HS-27A (cell line): ENCODE measurements at regions not wholly inside any gene's neighbourhood (a gene's known extent, or its start where the extent isn't known, plus 50 kb on each side); places are given as distances from the start of the nearest gene placed in this dataset.

Experiments used
- DNase-seq: peaks from one replicate; pipeline ENCODE4 v3.0.0-alpha.2; 2012; ENCODE audit warnings: low read depth, missing footprints

DNA sequence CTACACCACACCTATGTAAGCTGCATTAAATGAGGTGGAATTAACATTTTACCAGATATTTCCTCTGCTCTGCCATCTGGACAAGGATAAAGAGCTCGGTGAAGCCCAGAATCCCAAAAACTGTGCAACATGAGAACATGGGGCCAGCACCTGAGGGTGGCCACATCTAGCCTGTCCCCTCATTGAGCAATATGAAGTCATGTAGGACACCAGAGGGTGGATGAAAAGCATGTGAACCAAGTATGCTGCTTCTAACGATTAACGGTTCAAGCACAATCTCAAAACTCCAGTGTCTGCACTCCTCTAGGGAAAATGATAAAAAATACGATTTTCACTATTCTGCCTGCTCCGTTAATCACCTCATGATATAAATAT lies 545.8 kb downstream of the EBF1 start:
- no peak for DNase-seq

DNA sequence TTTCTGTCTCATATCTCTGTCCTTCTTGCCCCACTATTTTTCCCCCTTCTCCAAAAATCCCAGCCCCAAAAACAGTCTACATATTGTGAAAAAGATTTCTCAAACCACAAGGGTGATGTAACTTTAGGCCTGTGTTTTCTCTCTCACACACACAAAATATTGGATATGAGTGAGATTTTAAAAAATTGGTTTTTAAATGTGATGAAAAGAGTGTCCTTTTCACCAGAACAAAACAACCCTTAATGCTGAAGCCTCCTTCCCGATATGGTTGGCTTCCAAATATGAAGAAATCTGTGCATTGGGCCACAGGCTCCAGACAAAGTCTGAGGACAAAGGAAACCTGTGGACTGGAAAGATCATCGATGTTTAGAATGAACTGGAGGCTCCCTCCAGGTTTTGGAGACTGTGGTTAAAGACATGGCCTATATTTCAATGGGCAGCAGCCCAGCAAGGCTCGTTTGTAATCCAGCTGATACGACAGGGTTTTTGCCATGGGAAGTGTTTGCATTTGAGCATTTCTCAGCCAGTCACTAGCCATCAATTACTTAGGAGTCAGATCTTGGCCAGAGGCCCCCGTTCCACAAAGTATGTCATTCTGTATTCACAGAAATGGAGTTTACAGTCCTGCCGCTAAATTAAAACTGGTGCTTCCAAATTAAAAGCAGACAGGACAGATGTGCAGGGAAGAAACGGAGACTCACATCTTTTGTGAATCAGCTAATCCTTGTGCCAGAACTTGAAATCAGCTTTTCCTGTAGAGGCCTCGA lies 546.3 kb downstream of the EBF1 start:
- DNase-seq: no peak

DNA sequence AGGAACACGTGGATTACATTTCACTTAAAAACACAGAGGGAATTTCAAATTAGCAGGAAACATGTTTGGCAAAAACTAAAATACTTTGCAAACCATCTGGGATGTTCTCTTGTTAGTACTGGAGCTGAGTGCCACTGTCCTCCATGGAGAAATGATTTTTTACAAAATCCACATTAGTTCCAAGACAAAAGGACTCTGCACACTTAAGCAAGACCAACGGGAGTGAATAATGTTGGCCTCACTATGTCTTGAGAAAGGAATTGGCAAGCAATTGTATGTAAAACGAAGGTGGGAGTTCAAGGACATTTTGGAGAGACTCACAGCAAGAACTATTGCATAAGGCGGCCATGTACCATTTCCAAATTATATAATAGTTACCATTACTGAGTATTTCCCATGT lies 547.5 kb downstream of the EBF1 start:
- DNase-seq: no peak

GRCh38 chr5:158549311-158549710 lies 550.4 kb downstream of the EBF1 start:
- no peak for DNase-seq

- no peak for DNase-seq
Measured at GRCh38 chr5:158546748-158547147, 553.0 kb downstream of the EBF1 start.

DNA sequence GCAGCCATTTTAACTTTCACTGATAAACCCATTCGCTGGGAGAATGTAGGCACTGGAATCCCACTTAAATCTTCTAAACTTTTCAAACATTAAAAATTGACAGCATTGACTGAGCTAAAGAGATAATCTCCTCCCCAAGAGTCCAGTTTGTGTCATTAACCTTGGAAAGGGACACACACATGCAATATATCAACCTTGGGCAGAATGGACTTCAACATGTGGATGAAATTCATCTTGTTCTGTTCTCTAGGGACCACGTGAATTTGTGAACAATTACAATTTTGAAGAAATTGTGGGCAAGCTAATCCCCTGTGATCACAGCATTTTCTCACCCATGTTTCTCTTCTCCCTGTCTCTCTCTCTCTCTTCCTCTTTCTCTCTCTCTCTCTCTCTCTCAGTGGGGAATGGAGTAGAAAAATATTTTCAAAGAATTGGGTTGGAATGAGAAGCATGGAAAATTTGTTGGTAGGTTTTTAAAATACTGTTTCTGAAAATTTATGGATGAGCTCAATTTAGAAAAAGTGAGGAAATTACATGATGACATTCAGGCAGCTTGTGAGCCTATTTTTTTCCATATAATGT lies 553.7 kb downstream of the EBF1 start:
- no peak for DNase-seq

DNA sequence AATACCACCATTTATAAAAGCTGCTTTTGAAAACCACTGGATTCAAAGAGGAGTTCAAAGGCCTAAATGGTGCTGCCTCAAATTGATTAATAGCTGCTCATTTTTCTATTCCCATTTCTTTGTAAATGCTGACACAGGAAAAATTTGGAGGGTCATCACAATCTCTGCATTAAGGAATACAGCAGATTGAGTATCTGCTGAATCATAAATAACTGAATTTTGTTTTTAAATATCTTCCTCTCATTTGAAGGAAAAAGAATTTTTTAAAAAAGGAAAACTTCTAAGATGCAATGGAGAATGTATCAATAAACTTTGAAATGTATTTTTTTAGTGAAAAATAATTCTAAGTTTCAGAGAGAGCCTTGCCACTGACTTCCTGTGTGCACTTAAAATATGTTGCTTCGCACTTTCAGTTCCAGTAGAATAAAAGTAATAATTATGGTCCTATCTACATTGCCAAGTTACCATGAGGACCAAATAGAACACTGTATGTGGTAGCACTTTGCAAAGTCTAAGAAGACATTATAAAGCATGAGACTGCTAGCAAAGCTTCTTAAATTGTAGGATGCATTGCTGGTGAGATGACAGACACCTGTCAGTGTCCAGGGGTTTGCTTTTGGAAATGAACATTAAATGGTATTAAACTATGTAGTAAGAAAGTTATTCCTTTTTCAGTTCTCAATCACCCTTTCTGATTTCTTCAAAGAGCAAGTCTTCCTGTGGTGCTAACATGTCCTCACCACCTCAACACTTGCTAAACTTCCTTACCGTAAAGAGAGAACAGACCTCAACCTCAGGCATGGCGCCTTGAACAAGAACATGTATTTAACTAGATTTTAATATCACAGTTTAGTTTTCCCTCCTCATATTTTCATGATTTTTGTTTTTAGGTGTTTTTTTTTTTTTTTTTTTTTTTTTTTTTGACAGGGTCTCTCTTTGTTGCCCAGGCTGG lies 555.1 kb downstream of the EBF1 start:
- DNase-seq: no peak

GRCh38 chr5:158543539-158544387 lies 556.0 kb downstream of the EBF1 start:
- DNase-seq: no peak

GRCh38 chr5:158541536-158542297 lies 558.0 kb downstream of the EBF1 start:
- DNase-seq: no peak

DNA sequence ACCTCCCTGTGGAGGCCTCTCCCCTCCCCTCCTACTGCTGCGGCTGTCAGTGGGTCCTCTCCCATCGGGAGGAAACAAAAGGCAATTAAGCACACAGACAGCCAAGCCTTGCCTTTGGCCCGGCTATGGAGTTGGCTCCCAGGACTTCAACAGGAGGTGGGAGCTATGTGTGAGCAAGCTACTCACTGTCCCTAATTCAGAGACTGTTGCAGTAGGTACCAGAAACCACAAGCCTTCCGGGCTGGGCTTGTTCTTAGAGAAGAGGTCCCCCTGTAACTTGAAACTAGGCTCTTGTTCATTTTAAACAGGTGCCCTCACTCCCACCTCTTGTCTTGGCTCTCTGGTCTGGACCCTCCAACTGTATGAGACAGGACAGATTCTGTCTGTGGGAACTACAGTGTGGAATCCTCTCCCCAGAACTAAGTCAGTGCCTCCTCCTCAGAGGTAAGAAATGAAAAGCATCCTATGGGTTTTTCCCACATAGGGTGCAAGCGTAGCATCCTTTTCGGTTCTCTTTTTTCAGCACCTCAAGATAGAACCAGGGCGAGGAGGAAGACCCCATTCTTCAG lies 561.1 kb downstream of the EBF1 start:
- no peak for DNase-seq

DNA sequence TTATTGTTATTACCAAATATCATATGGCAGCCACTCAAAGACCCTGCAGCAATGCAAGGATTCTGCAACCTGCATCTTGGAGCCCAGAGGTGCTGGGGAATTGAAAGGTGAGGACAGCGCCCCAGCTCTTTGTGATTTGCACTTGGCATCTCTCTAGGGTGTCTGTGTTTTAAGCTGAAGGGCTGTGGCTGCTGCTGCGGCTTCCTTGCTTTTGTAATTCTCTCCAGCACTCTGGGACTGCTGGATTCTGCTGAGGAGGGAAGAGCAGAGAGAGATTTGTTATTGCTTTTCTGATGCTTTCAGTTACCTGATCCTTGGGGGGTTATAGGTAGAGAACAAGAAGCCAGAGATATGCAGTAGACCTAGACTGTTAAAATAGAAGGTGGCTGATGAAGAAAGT lies 562.4 kb downstream of the EBF1 start:
- DNase-seq: no peak

DNA sequence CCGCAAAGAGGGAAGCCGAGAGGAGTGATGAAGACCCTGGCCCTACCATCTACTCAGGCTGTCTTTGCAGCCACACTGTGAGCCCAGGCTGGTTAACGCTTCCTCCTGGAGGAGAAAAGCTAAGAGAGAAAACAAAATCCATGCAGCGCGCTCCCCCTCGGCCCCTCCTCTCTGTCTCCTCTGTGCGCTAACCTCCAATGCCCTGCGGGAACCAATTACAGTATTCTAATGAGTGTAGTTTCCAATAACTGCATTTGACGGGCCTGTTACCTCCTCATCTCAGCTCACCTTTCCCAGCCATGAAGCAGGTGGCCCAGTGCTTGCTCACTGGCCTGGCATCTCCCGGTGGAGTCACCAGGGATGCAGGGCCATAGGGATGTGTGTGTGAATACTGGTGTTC lies 565.5 kb downstream of the EBF1 start:
- DNase-seq: no peak

- no peak for DNase-seq
Measured at GRCh38 chr5:158532739-158533138, 567.0 kb downstream of the EBF1 start.

DNA sequence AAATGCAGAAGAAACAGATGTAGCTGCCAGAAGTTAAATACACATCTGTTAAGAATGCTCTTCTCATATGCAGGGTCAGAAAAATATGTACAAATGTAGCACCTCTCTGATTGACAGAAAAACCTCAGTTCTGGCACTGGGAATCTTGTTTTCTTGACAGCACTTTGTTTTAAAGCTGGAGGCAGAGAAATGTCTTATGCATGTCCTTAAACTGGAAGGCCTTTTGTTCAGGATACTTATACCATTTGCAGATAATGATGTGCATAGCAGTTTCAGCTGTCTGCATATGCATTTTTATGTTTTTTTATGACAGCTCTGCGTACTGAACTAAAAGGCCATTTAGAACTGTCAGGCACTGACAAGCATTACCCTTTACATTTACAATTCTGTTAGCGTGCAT lies 567.9 kb downstream of the EBF1 start:
- no peak for DNase-seq

- no peak for DNase-seq
Measured at GRCh38 chr5:158530115-158530514, 569.6 kb downstream of the EBF1 start.

DNA sequence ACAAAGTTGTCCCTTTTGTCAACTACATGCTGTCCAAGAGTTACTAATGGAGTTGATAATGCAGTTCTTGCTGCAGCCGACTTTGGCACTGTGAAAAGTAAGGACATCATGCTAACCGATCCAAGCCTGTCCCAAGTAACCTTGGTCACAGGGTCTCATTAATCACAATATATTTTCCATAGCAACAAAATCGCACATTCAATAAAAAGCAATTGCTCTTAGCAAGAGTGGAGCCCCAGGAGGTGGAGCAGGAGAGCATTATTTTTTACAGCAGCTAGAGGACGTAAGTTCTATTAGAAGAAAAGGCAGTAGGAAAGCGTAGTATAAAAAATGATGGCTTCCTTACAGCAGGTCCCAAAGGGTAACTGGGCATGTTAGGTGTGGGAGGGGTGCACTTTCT lies 570.3 kb downstream of the EBF1 start:
- no peak for DNase-seq

DNA sequence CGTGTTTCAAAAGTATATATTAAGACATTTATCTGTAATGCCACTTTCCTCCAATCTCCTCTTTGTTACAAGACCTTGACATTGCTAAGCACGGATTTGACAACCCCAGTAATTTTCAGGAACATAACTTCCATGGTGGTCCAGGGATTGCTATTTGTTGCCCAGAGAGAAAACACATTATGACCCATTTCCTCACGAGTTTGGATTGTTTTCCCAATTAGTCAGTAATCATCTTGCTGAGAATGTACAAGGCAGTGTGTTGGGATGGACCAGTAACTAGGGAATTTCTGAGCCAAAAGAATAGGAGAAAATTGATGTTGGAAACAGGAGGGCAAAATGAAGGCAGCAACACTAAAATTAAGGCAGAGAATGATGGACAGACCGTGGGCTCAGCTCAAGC lies 574.1 kb downstream of the EBF1 start:
- DNase-seq: no peak

DNA sequence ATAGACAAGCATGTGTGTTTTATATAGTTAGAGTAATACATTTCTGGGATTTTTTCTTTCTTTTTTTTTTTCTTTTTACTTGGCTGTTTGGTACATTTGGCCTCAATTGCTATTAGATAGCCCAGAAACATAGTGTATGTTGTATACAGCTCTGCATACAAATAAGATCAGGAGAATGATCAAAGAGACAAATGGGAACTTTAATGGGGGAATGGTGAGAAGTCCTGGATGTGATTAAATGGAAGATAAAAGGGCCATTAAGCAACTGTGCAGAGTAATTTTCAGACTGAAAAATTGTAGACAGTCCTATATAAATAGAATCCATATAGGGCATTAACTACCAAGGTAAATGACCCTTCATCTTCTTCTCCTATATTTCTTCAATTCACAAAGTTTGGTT lies 575.6 kb downstream of the EBF1 start:
- no peak for DNase-seq

DNA sequence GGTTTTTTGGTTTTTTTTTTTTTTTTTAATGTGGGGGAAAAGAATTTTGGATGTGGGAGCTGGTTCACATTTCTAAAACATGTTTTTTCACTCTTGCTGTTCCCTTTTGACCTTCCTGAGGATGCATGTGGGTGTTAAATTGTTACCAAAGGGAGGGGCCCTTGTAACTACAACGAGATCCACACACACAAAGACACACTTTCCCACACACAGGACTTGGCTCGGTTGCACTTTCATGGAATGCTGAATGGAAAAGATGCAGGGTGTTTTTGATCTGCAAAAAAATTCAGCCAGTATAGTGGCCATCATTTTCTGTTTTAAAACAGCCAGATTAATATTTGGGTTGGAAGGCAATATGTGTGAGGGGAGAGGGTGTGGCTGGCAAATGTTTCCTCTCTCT lies 576.9 kb downstream of the EBF1 start:
- no peak for DNase-seq

DNA sequence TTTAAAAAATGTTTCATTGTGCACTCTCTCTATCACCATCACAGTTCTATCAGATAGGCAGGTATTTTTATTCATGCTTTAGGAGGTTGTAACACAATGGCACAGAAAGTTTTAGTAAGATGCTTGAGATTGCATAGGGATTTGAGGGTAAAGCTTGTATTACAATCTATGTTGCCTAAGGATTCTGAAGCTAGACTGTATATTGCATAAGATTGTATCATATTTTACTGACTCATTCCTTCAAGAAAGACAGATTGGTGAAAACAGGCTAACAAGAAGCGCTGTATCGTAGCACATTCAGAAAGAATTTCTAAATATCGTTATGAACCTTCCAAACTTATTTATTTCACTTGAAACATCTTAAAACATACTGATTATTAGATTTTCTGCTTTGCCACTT lies 577.7 kb downstream of the EBF1 start:
- DNase-seq: no peak

GRCh38 chr5:158519433-158520021 lies 580.2 kb downstream of the EBF1 start:
- DNase-seq: no peak
